ENCODE measurements at regions not wholly inside any gene's neighbourhood (a gene's known extent, or its start where the extent isn't known, plus 50 kb on each side); places are given as distances from the start of the nearest gene placed in this dataset.

GRCh38 chr2:105179469-105180372 is 61.8 kb upstream of the GPR45 start:
- Histone ChIP-seq H3K4me2 (no peak overlapping the region), H3K9ac (no peak overlapping the region), H3K9me3 (no peaks in the 10 kb centered on the region), H3K36me3 (replicated peaks in 1 of 2; ENCODE audit: control insufficient read depth in 1 of 2, insufficient read depth in 2 of 2, low read length in 1 of 2) (no peaks in the 10 kb centered on the region), H3K27me3 (ENCODE audit: insufficient read depth) (no peaks in the 10 kb centered on the region), H3K4me3 (ENCODE audit: low read depth in 2 of 2, low read length in 1 of 2) (no peak overlapping the region), H3K4me1 (ENCODE audit: control insufficient read depth in 1 of 2, insufficient read depth in 2 of 2, low read depth in 1 of 2, low read length in 1 of 2) (peaks cover 0 to 3% of the 10 kb centered on the region in 2 experiments; a peak in 1 of 4 replicates), H4K20me1 (ENCODE audit: insufficient read depth) (no peaks in the 10 kb centered on the region), H3K79me2 (ENCODE audit: insufficient read depth) (no peaks in the 10 kb centered on the region), H3K9me2 (no peaks in the 10 kb centered on the region), H3K27ac (ENCODE audit: low read depth in 2 of 2, low read length in 1 of 2) (no peak overlapping the region), H2AFZ (ENCODE audit: low read depth) (no peak overlapping the region), H3F3A (replicated peaks; ENCODE audit: insufficient read depth) (no peaks in the 10 kb centered on the region)
- 53% methylated on average over 15 of the region's 15 CpGs for WGBS (ENCODE audit: low lambda C conversion rate)
- peak; percentile 28 for DNase-seq
- POLR2A ChIA-PET = no interaction called here
- peak; percentile 55; the same call in 1 of the 2 replicates for TF ChIP-seq FOSL2 (IDR thresholded peaks at IDR 0.05; ENCODE audit: borderline replicate concordance, low read depth)
- peak; percentile 30; the same call in 1 of the 2 replicates for TF ChIP-seq SMC3 (IDR thresholded peaks at IDR 0.05; ENCODE audit: low read depth, low read length)
- TF ChIP-seq GATA2 (CRISPR knock-in tag; IDR thresholded peaks at IDR 0.05) = no peak
- TF ChIP-seq RAD21 (IDR thresholded peaks at IDR 0.05; ENCODE audit: low read length) = peak; percentile 56
- TF ChIP-seq CTCF (IDR thresholded peaks at IDR 0.05) = peak; percentile 55
- peak; percentile 49 for TF ChIP-seq NFIC (IDR thresholded peaks at IDR 0.05; ENCODE audit: borderline replicate concordance)
- TF ChIP-seq RXRA (IDR thresholded peaks at IDR 0.05; ENCODE audit: borderline replicate concordance, low read depth) = no peak
- no peak for TF ChIP-seq FOXM1 (IDR thresholded peaks at IDR 0.05; ENCODE audit: low read depth)
- CTCF ChIA-PET = interaction anchor here (0.8 to 3.1 kb wide), 8 partner anchors 15 to 71 kb away, joined by 3 to 27 read pairs (median 4); no protein-coding TSS in a partner anchor

DNA sequence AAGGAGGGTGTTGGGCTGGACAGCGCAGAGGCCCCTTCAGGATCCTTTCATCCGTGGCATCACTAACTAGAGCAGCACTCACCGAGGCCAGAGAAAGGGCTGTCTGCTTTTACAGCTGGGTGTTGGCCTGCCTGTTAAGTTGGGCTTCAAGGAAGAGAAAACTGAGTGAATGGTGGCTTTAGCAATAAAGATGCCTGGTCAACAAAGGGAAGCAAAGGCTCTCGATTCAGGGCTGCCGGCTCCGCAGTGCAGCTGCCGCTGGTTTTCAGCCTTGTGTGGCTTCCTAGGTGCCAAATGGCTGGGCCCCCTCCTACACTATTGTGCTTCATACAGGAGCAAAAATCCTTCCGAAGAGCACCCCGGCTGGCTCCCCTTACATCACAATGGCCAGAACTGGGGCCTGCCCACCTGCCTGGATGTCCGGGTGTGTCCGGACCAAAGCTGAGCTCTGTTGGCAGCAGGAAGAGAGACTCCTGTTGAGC is 61.0 kb upstream of the GPR45 start:
- H3K9ac ChIP-seq = no peak overlapping the region
- no peaks in the 10 kb centered on the region for H3F3A ChIP-seq (replicated peaks; ENCODE audit: insufficient read depth)
- H3K79me2 ChIP-seq (ENCODE audit: insufficient read depth) = no peaks in the 10 kb centered on the region
- ChIA-PET CTCF (interaction anchor here (0.8 to 3.1 kb wide), 7 partner anchors 14 to 72 kb away, joined by 4 to 27 read pairs (median 4); no protein-coding TSS in a partner anchor), POLR2A (no interaction called here)
- no peaks in the 10 kb centered on the region for H3K9me2 ChIP-seq
- H3K27ac ChIP-seq (ENCODE audit: low read depth in 2 of 2, low read length in 1 of 2) = no peak overlapping the region
- no peak for DNase-seq
- no peaks in the 10 kb centered on the region for H3K27me3 ChIP-seq (ENCODE audit: insufficient read depth)
- H2AFZ ChIP-seq (ENCODE audit: low read depth) = no peak overlapping the region
- no peak overlapping the region for H3K4me3 ChIP-seq (ENCODE audit: low read depth in 2 of 2, low read length in 1 of 2)
- no peaks in the 10 kb centered on the region for H3K9me3 ChIP-seq
- no peaks in the 10 kb centered on the region for H4K20me1 ChIP-seq (ENCODE audit: insufficient read depth)
- H3K4me2 ChIP-seq = no peak overlapping the region
- 85% methylated on average over 9 of the region's 11 CpGs for WGBS (ENCODE audit: low lambda C conversion rate)
- peaks cover 0 to 5% of the 10 kb centered on the region in 2 experiments; a peak in 1 of 4 replicates for H3K4me1 ChIP-seq (ENCODE audit: control insufficient read depth in 1 of 2, insufficient read depth in 2 of 2, low read depth in 1 of 2, low read length in 1 of 2)
- no peaks in the 10 kb centered on the region for H3K36me3 ChIP-seq (replicated peaks in 1 of 2; ENCODE audit: control insufficient read depth in 1 of 2, insufficient read depth in 2 of 2, low read length in 1 of 2)
- TF ChIP-seq RAD21 (IDR thresholded peaks at IDR 0.05; ENCODE audit: low read length) = no peak
- TF ChIP-seq, protein P1, sequence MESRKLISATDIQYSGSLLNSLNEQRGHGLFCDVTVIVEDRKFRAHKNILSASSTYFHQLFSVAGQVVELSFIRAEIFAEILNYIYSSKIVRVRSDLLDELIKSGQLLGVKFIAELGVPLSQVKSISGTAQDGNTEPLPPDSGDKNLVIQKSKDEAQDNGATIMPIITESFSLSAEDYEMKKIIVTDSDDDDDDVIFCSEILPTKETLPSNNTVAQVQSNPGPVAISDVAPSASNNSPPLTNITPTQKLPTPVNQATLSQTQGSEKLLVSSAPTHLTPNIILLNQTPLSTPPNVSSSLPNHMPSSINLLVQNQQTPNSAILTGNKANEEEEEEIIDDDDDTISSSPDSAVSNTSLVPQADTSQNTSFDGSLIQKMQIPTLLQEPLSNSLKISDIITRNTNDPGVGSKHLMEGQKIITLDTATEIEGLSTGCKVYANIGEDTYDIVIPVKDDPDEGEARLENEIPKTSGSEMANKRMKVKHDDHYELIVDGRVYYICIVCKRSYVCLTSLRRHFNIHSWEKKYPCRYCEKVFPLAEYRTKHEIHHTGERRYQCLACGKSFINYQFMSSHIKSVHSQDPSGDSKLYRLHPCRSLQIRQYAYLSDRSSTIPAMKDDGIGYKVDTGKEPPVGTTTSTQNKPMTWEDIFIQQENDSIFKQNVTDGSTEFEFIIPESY (IDR thresholded peaks at IDR 0.05; ENCODE audit: borderline replicate concordance, low read depth) = no peak
- TF ChIP-seq SMC3 (IDR thresholded peaks at IDR 0.05; ENCODE audit: low read depth, low read length) = no peak
- TF ChIP-seq SIN3A (IDR thresholded peaks at IDR 0.05; ENCODE audit: borderline replicate concordance, low read depth, low read length) = no peak
- TF ChIP-seq, protein P2, sequence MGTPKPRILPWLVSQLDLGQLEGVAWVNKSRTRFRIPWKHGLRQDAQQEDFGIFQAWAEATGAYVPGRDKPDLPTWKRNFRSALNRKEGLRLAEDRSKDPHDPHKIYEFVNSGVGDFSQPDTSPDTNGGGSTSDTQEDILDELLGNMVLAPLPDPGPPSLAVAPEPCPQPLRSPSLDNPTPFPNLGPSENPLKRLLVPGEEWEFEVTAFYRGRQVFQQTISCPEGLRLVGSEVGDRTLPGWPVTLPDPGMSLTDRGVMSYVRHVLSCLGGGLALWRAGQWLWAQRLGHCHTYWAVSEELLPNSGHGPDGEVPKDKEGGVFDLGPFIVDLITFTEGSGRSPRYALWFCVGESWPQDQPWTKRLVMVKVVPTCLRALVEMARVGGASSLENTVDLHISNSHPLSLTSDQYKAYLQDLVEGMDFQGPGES (IDR thresholded peaks at IDR 0.05; ENCODE audit: low read depth, low read length) = no peak
- no peak for TF ChIP-seq EP300 (IDR thresholded peaks at IDR 0.05; ENCODE audit: borderline replicate concordance in 1 of 2, low read depth in 1 of 2, low read length in 1 of 2)
- no peak for TF ChIP-seq ELF1 (IDR thresholded peaks at IDR 0.05)
- TF ChIP-seq RCOR1 (IDR thresholded peaks at IDR 0.05; ENCODE audit: low read length) = no peak
- TF ChIP-seq, protein P3, sequence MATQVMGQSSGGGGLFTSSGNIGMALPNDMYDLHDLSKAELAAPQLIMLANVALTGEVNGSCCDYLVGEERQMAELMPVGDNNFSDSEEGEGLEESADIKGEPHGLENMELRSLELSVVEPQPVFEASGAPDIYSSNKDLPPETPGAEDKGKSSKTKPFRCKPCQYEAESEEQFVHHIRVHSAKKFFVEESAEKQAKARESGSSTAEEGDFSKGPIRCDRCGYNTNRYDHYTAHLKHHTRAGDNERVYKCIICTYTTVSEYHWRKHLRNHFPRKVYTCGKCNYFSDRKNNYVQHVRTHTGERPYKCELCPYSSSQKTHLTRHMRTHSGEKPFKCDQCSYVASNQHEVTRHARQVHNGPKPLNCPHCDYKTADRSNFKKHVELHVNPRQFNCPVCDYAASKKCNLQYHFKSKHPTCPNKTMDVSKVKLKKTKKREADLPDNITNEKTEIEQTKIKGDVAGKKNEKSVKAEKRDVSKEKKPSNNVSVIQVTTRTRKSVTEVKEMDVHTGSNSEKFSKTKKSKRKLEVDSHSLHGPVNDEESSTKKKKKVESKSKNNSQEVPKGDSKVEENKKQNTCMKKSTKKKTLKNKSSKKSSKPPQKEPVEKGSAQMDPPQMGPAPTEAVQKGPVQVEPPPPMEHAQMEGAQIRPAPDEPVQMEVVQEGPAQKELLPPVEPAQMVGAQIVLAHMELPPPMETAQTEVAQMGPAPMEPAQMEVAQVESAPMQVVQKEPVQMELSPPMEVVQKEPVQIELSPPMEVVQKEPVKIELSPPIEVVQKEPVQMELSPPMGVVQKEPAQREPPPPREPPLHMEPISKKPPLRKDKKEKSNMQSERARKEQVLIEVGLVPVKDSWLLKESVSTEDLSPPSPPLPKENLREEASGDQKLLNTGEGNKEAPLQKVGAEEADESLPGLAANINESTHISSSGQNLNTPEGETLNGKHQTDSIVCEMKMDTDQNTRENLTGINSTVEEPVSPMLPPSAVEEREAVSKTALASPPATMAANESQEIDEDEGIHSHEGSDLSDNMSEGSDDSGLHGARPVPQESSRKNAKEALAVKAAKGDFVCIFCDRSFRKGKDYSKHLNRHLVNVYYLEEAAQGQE (IDR thresholded peaks at IDR 0.05; ENCODE audit: low read depth, low read length) = no peak
- no peak for TF ChIP-seq GATA2 (CRISPR knock-in tag; IDR thresholded peaks at IDR 0.05)

All from SK-N-SH (cell line).